Breast epithelium (tissue), 4 donors: ENCODE measurements at regions not wholly inside any gene's neighbourhood (a gene's known extent, or its start where the extent isn't known, plus 50 kb on each side); places are given as distances from the start of the nearest gene placed in this dataset.
A peak's percentile ranks its signal among the peaks of the same experiment; 100 is the strongest.

Experiments
- DNase-seq, 2 donors: peaks; one replicate each; pipeline ENCODE4 v3.0.0-alpha.2; 2019; ENCODE audit warnings: low spot score in 2 of 2
- H3K27ac ChIP-seq, 2 donors: fragments of 200-600 bp; sonication (generic) in 1 of 2; one replicate each; pipeline ENCODE4 v1.5.1; 2016 to 2019; ENCODE audit warnings: mild to moderate bottlenecking in 1 of 2
- H3K27me3 ChIP-seq, 2 donors: fragments of 200-600 bp; sonication (generic) in 1 of 2; one replicate each; pipeline versions ENCODE4 v1.5.1 to v1.6.0; 2017 to 2019; ENCODE audit warnings: control low read depth in 1 of 2, mild to moderate bottlenecking in 1 of 2
- H3K36me3 ChIP-seq: fragments of 200-600 bp; one replicate; pipeline ENCODE4 v1.5.1; 2019
- H3K4me1 ChIP-seq, 2 donors: fragments of 200-600 bp; sonication (generic); one replicate each; pipeline ENCODE4 v1.5.1; 2016 to 2019; ENCODE audit warnings: control low read depth in 1 of 2
- H3K4me3 ChIP-seq, 3 donors: fragments of 200-600 bp; sonication (generic); 1 replicate in 2 of 3; 2 replicates in 1 of 3; pipeline ENCODE4 v1.5.1; 2016 to 2019; ENCODE audit warnings: mild to moderate bottlenecking in 3 of 3, moderate library complexity in 2 of 3
- H3K9me3 ChIP-seq, 2 donors: fragments of 200-600 bp; sonication (generic) in 1 of 2; one replicate each; pipeline ENCODE4 v1.5.1; 2016 to 2019; ENCODE audit warnings: control low read depth in 1 of 2
- POLR2A ChIP-seq: fragments of 450-650 bp; IDR thresholded peaks from one replicate; pipeline ENCODE4 v1.6.1; 2016; ENCODE audit warnings: antibody characterized with exemption, mild to moderate bottlenecking, moderate library complexity
- POLR2AphosphoS5 ChIP-seq, 3 donors: sonication (generic); formaldehyde crosslinking; IDR thresholded peaks; one replicate each; pipeline ENCODE4 v1.6.1; 2017; ENCODE audit warnings: antibody characterized with exemption in 3 of 3
- intact Hi-C: fragments of 100-400 bp; cut with DNase I; formaldehyde crosslinking; loops from one replicate; pipeline ENCODE4 v1.15.1; 2023; ENCODE audit warnings: low total_unique reads
- TF ChIP-seq, protein P1 (sequence below), 3 donors: fragments of 450-650 bp; IDR thresholded peaks; one replicate each; pipeline ENCODE4 v1.5.1; 2016 to 2017; ENCODE audit warnings: antibody characterized with exemption in 3 of 3, mild to moderate bottlenecking in 3 of 3, moderate library complexity in 3 of 3

DNA sequence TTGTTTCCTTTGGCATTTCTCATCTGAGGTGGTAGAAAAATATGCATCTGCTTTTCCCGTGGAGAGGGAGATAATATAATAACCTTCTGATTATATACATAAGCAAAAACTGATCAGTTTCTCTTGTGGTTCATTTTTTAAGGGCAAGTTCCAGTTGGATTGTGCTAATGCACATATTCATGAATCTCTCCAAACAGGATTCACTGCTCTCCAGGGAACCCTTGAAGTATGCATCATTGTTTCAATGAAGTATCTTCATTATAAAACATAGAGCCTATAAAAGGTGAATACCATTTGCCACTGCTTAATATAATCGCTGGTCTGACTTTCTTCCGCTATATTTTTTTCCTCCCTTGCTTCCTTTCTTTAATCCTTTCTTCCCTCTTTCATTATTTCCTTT lies 384.7 kb downstream of the FIGN start:
- Histone ChIP-seq H3K4me3 (no peak overlapping the region), H3K9me3 (no peaks in the 10 kb centered on the region), H3K27me3 (no peaks in the 10 kb centered on the region), H3K36me3 (no peaks in the 10 kb centered on the region), H3K27ac (no peak overlapping the region), H3K4me1 (no peaks in the 10 kb centered on the region)
- DNase-seq, result no peak
- TF ChIP-seq POLR2AphosphoS5 (IDR thresholded peaks at IDR 0.05), result no peak
- no peak for TF ChIP-seq POLR2A
- TF ChIP-seq, protein P1, sequence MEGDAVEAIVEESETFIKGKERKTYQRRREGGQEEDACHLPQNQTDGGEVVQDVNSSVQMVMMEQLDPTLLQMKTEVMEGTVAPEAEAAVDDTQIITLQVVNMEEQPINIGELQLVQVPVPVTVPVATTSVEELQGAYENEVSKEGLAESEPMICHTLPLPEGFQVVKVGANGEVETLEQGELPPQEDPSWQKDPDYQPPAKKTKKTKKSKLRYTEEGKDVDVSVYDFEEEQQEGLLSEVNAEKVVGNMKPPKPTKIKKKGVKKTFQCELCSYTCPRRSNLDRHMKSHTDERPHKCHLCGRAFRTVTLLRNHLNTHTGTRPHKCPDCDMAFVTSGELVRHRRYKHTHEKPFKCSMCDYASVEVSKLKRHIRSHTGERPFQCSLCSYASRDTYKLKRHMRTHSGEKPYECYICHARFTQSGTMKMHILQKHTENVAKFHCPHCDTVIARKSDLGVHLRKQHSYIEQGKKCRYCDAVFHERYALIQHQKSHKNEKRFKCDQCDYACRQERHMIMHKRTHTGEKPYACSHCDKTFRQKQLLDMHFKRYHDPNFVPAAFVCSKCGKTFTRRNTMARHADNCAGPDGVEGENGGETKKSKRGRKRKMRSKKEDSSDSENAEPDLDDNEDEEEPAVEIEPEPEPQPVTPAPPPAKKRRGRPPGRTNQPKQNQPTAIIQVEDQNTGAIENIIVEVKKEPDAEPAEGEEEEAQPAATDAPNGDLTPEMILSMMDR (IDR thresholded peaks at IDR 0.05), result no peak
- intact Hi-C loops, result no loop called here

DNA sequence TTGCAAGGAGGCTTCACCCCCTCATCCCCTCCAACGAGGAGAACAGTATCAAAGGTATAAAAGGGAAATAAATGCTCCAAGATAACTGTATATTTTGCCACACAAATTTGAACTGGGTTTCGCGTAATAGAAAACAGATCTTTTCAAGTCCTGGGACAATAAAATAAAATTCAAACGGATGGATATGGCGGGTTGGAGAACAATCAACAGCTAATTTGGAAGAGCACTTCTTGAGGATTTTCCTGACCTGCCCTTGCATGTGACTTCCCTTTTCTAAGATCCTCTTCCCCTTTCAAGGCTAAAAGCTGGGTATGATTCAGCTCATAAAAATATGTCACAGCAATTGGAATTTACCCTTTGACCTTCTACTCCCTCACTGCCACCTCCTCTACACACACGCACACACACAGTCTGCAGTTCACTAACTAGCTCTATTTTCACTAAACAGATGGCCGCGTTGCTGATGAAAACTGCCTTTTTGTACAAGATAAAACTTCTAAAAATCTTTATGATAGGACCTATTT lies 386.9 kb downstream of the FIGN start:
- Histone ChIP-seq H3K36me3 (no peaks in the 10 kb centered on the region), H3K27ac (peak overlapping the region; percentile 77 to 82), H3K27me3 (no peaks in the 10 kb centered on the region), H3K4me3 (peak overlapping the region; percentile 41 to 58 (median 51)), H3K4me1 (no peaks in the 10 kb centered on the region), H3K9me3 (no peaks in the 10 kb centered on the region)
- intact Hi-C loops, result no loop called here
- TF ChIP-seq POLR2A (no peak), POLR2AphosphoS5 (IDR thresholded peaks at IDR 0.05) (no peak)
- TF ChIP-seq, protein P1 (IDR thresholded peaks at IDR 0.05), result no peak
- no peak for DNase-seq

DNA sequence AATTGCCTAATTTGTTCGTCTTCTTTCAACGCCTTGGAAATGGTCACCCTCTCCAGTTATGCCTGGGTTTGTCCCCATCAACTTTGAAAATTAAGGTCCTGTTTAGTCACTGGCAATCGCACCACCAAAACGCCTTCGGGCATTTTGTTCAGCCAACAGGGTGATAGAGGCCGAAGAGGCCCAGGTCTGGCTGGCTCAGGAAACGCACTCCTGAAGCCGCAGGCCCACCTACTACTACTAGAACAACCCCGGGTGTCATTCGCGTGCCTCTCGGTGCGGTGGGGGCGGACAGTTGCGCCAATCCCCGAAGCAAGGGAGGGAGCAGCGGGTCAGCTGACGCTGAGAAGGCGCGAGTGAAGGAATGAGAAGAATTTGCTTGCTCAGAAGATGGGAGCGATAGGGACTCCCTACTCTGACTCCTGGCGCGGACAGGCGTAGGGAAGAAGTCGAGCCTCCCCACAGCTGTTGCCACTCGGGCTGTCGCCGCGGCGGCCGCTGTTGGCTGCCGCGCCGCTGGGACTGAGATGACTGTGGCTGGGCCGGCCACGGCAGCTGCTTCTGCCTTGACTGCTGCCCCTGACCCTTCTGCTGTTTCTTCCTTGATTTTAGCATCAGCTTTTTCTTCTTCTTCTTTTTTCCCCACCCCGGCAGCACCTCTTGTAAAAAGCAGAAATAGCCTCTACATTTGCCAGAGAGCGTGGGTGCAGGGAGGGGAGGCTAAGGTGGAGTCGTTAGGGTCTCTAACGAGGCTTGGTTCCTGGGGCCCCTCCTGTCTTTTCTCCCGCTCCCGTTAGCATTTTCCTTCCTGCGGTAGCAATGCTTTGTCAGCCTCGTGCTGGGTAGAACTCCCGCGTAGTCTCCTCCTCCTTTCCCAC lies 387.6 kb downstream of the FIGN start:
- TF ChIP-seq, protein P1 (IDR thresholded peaks at IDR 0.05), result no peak
- TF ChIP-seq POLR2AphosphoS5 (IDR thresholded peaks at IDR 0.05) (peak in 2 of 3 donors; percentile 52 to 64), POLR2A (no peak)
- peak overlapping the region; percentile 41 to 58 (median 51) for H3K4me3 ChIP-seq
- H3K36me3 ChIP-seq, result no peaks in the 10 kb centered on the region
- H3K4me1 ChIP-seq, result no peaks in the 10 kb centered on the region
- no peaks in the 10 kb centered on the region for H3K27me3 ChIP-seq
- no peaks in the 10 kb centered on the region for H3K9me3 ChIP-seq
- H3K27ac ChIP-seq, result peak overlapping the region; percentile 77 to 82
- intact Hi-C loops, result no loop called here
- peak; percentile 68 to 71 for DNase-seq

DNA sequence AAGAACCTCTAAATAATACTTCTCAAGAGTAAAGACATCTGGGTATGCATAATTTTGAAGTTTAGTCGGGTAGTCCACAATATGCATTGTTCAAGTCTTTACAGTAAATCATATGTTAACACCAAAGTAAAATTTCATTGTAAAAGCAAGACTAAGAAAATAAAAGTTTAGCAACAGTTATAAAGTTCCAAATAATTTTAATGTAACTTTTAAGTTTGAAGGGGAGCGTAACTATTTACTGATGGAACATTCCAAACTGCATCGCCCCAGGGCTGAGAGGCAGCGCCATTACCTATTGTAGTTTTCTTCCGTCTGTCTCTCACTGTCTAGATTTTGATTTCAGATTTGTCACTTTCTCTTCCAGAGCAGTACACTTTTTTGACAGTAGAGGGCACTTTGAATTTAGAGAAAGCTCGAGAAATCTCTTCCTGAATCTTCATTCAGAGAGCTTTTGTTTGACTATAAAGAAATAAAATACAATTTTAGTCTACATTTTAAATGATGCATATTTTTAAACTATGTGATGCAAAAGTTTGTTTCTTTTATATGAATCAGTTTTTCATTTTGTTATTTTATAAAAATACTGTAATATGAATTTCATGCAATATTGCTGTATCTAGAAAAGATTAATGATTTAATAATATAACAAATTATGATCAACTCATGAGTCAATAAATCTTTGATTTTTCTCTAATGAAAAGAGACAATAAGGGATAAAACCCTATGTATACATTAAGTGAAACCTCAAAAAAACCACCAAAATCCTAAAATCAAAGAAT lies 389.8 kb downstream of the FIGN start:
- H3K27ac ChIP-seq, result no peak overlapping the region
- H3K4me1 ChIP-seq, result no peaks in the 10 kb centered on the region
- no peak overlapping the region for H3K4me3 ChIP-seq
- no peak for TF ChIP-seq POLR2AphosphoS5 (IDR thresholded peaks at IDR 0.05)
- no peak for TF ChIP-seq POLR2A
- TF ChIP-seq, protein P1 (IDR thresholded peaks at IDR 0.05), result peak; percentile 46 to 75 (median 71)
- H3K9me3 ChIP-seq, result no peaks in the 10 kb centered on the region
- H3K36me3 ChIP-seq, result no peaks in the 10 kb centered on the region
- H3K27me3 ChIP-seq, result no peaks in the 10 kb centered on the region
- intact Hi-C loops, result no loop called here
- DNase-seq, result no peak
